K562 (cell line): ENCODE measurements at regions not wholly inside any gene's neighbourhood (a gene's known extent, or its start where the extent isn't known, plus 50 kb on each side); places are given as distances from the start of the nearest gene placed in this dataset.

Experiments used
- ATF2 ChIP-seq: sonication (generic); formaldehyde crosslinking; IDR thresholded peaks from 2 replicates; pipeline ENCODE4 v1.8.1; 2022; ENCODE audit warnings: missing genetic modification reagents
- KDM5B ChIP-seq: fragments of 200-600 bp; sonication (generic); IDR thresholded peaks from 2 replicates; pipeline ENCODE4 v1.6.1; 2012; ENCODE audit warnings: low read depth, mild to moderate bottlenecking, moderate library complexity, low read length, control low read depth, inconsistent platforms; ENCODE audit not compliant: insufficient replicate concordance
- MYBL2 ChIP-seq, 2 experiments: fragments of 450-650 bp in 1 of 2; sonication (generic) in 1 of 2; formaldehyde crosslinking in 1 of 2; IDR thresholded peaks; 2 replicates each; pipeline versions ENCODE4 v1.6.1 to v1.8.1; 2017 to 2022; ENCODE audit warnings: borderline replicate concordance in 1 of 2, inconsistent platforms in 1 of 2, low read depth in 1 of 2, mild to moderate bottlenecking in 1 of 2, missing genetic modification reagents in 1 of 2, moderate library complexity in 1 of 2
- NR3C1 ChIP-seq: sonication (generic); formaldehyde crosslinking; IDR thresholded peaks from 2 replicates; pipeline ENCODE4 v1.8.1; 2022; ENCODE audit warnings: missing genetic modification reagents
- STAT6 ChIP-seq: sonication (generic); formaldehyde crosslinking; IDR thresholded peaks from 2 replicates; pipeline ENCODE4 v1.8.1; 2023; ENCODE audit warnings: mild to moderate bottlenecking, missing genetic modification reagents
- TRIM28 ChIP-seq: fragments of 450-650 bp; IDR thresholded peaks from 2 replicates; pipeline ENCODE4 v1.6.1; 2017
- ZNF165 ChIP-seq: fragments of 250-450 bp; sonication (Bioruptor Pico); IDR thresholded peaks from 2 replicates; pipeline ENCODE4 v1.4.0; 2020; ENCODE audit warnings: borderline replicate concordance
- ZNF395 ChIP-seq: fragments of 200-800 bp; sonication (Bioruptor generic); IDR thresholded peaks from 2 replicates; pipeline ENCODE4 v1.6.1; 2017; ENCODE audit warnings: missing genetic modification characterization, missing compliant biosample characterization

GRCh38 chr2:40540026-40540425, 88.1 kb upstream of the SLC8A1 start (continued):
- TF ChIP-seq STAT6 (CRISPR knock-in tag) (no peak), ATF2 (CRISPR knock-in tag) (no peak), ZNF395 (no peak), ZNF165 (CRISPR knock-in tag) (no peak), NR3C1 (CRISPR knock-in tag) (no peak), KDM5B (no peak), MYBL2 (IDR thresholded peaks at IDR 0.05; ENCODE audit: low read depth) (no peak), MYBL2 (CRISPR knock-in tag; IDR thresholded peaks at IDR 0.05; ENCODE audit: borderline replicate concordance) (no peak), TRIM28 (no peak)
